WTC11 (cell line): ENCODE measurements at regions not wholly inside any gene's neighbourhood (a gene's known extent, or its start where the extent isn't known, plus 50 kb on each side); places are given as distances from the start of the nearest gene placed in this dataset.

Experiments
- ATAC-seq: fragments of 200-7000 bp; cut with Tn5 transposase; 2 replicates; pipeline ENCODE4 v1.10.0; 2021; ENCODE audit warnings: mild to moderate bottlenecking, moderate library complexity
- CTCF ChIA-PET: fragments of 300-600 bp; sonication (Branson Sonifier 250); formaldehyde crosslinking; loops from one replicate; lab custom pipeline; 2021; ENCODE audit warnings: antibody characterized with exemption; lab: Charles Lee
- POLR2A ChIA-PET: fragments of 350-600 bp; sonication (Branson Sonifier 250); formaldehyde crosslinking; loops from one replicate; lab custom pipeline; 2021; ENCODE audit warnings: antibody characterized with exemption; lab: Charles Lee
- DNase-seq: peaks from one replicate; pipeline ENCODE4 v3.0.0; 2021; ENCODE audit warnings: low spot score
- H3K27ac Mint-ChIP-seq: 2 replicates; pipeline ENCODE4 v1.8.0; 2021; ENCODE audit warnings: mixed read lengths
- H3K27me3 Mint-ChIP-seq: 2 replicates; pipeline ENCODE4 v1.8.0; 2021; ENCODE audit warnings: low read depth, mild to moderate bottlenecking, moderate library complexity, mixed read lengths
- H3K36me3 Mint-ChIP-seq: 2 replicates; pipeline ENCODE4 v1.8.0; 2021; ENCODE audit warnings: mixed read lengths
- H3K4me1 Mint-ChIP-seq: 2 replicates; pipeline ENCODE4 v1.8.0; 2022; ENCODE audit warnings: mixed read lengths
- H3K4me3 Mint-ChIP-seq: 2 replicates; pipeline ENCODE4 v1.8.0; 2021; ENCODE audit warnings: mild to moderate bottlenecking, moderate library complexity, mixed read lengths
- H3K9me3 Mint-ChIP-seq: 2 replicates; pipeline ENCODE4 v1.8.0; 2021; ENCODE audit warnings: mixed read lengths
- CBFB ChIP-seq: sonication (generic); formaldehyde crosslinking; IDR thresholded peaks from 2 replicates; pipeline ENCODE4 v1.8.1; 2022; ENCODE audit warnings: mild to moderate bottlenecking, low read depth, missing genetic modification reagents
- CREB1 ChIP-seq: sonication (generic); formaldehyde crosslinking; IDR thresholded peaks from 2 replicates; pipeline ENCODE4 v1.8.0; 2023; ENCODE audit warnings: mild to moderate bottlenecking, missing genetic modification reagents
- GTF2I ChIP-seq: fragments of 250-450 bp; sonication (Bioruptor Pico); conservative IDR thresholded peaks from 2 replicates; pipeline ENCODE4 v1.4.0; 2021; ENCODE audit warnings: mild to moderate bottlenecking
- HMGA2 ChIP-seq: fragments of 250-450 bp; sonication (Bioruptor Pico); IDR thresholded peaks from 2 replicates; pipeline ENCODE4 v1.4.0; 2021; ENCODE audit warnings: mild to moderate bottlenecking, moderate library complexity
- IRF2 ChIP-seq: sonication (generic); formaldehyde crosslinking; IDR thresholded peaks from 2 replicates; pipeline ENCODE4 v1.8.0; 2022; ENCODE audit warnings: low read depth, missing genetic modification reagents, borderline replicate concordance
- JAZF1 ChIP-seq: fragments of 250-450 bp; sonication (Bioruptor Pico); IDR thresholded peaks from 2 replicates; pipeline ENCODE4 v1.9.0; 2021; ENCODE audit warnings: moderate library complexity, mild to moderate bottlenecking, inconsistent platforms
- NFYB ChIP-seq: sonication (generic); formaldehyde crosslinking; conservative IDR thresholded peaks from 2 replicates; pipeline ENCODE4 v1.8.0; 2022; ENCODE audit warnings: low read depth, missing genetic modification reagents
- NR2C2 ChIP-seq: sonication (generic); formaldehyde crosslinking; IDR thresholded peaks from 2 replicates; pipeline ENCODE4 v1.8.0; 2022; ENCODE audit warnings: mild to moderate bottlenecking, missing genetic modification reagents
- NR3C1 ChIP-seq: sonication (generic); formaldehyde crosslinking; conservative IDR thresholded peaks from 2 replicates; pipeline ENCODE4 v1.8.1; 2023; ENCODE audit warnings: low read depth, mild to moderate bottlenecking, missing genetic modification reagents
- PRRX2 ChIP-seq: fragments of 250-450 bp; sonication (Bioruptor Pico); IDR thresholded peaks from 2 replicates; pipeline ENCODE4 v1.8.0; 2021; ENCODE audit warnings: mild to moderate bottlenecking
- RELA ChIP-seq: sonication (generic); formaldehyde crosslinking; IDR thresholded peaks from 2 replicates; pipeline ENCODE4 v1.8.1; 2022; ENCODE audit warnings: missing genetic modification reagents, mild to moderate bottlenecking, borderline replicate concordance
- SMAD4 ChIP-seq: sonication (generic); formaldehyde crosslinking; IDR thresholded peaks from 2 replicates; pipeline ENCODE4 v1.8.0; 2022; ENCODE audit warnings: mild to moderate bottlenecking, missing genetic modification reagents
- ZBTB21 ChIP-seq: sonication (generic); formaldehyde crosslinking; IDR thresholded peaks from 2 replicates; pipeline ENCODE4 v1.8.1; 2023; ENCODE audit warnings: mild to moderate bottlenecking, missing genetic modification reagents, borderline replicate concordance
- ZNF416 ChIP-seq: fragments of 250-450 bp; sonication (Bioruptor Pico); IDR thresholded peaks from 2 replicates; pipeline ENCODE4 v1.9.0; 2021; ENCODE audit warnings: mild to moderate bottlenecking, inconsistent platforms
- TF ChIP-seq, protein P1 (sequence below): sonication (generic); formaldehyde crosslinking; IDR thresholded peaks from 2 replicates; pipeline ENCODE4 v1.8.0; 2022; ENCODE audit warnings: missing genetic modification reagents
- TF ChIP-seq, protein P2 (sequence below): sonication (generic); formaldehyde crosslinking; IDR thresholded peaks from 2 replicates; pipeline ENCODE4 v1.8.0; 2022; ENCODE audit warnings: mild to moderate bottlenecking, missing genetic modification reagents
- TF ChIP-seq, protein P3 (sequence below): fragments of 250-450 bp; sonication (Bioruptor Pico); IDR thresholded peaks from 2 replicates; pipeline ENCODE4 v1.9.0; 2021; ENCODE audit warnings: mild to moderate bottlenecking, borderline replicate concordance
- TF ChIP-seq, protein P4 (sequence below): sonication (generic); formaldehyde crosslinking; IDR thresholded peaks from 2 replicates; pipeline ENCODE4 v1.8.0; 2022; ENCODE audit warnings: mild to moderate bottlenecking, missing genetic modification reagents
- TF ChIP-seq, protein P5 (sequence below): fragments of 250-450 bp; sonication (Bioruptor Pico); IDR thresholded peaks from 2 replicates; pipeline ENCODE4 v1.9.0; 2021; ENCODE audit warnings: moderate library complexity, mild to moderate bottlenecking, inconsistent platforms, borderline replicate concordance
- TF ChIP-seq, protein P6 (sequence below): sonication (generic); formaldehyde crosslinking; conservative IDR thresholded peaks from 2 replicates; pipeline ENCODE4 v1.8.1; 2022; ENCODE audit warnings: mild to moderate bottlenecking, missing genetic modification reagents

DNA sequence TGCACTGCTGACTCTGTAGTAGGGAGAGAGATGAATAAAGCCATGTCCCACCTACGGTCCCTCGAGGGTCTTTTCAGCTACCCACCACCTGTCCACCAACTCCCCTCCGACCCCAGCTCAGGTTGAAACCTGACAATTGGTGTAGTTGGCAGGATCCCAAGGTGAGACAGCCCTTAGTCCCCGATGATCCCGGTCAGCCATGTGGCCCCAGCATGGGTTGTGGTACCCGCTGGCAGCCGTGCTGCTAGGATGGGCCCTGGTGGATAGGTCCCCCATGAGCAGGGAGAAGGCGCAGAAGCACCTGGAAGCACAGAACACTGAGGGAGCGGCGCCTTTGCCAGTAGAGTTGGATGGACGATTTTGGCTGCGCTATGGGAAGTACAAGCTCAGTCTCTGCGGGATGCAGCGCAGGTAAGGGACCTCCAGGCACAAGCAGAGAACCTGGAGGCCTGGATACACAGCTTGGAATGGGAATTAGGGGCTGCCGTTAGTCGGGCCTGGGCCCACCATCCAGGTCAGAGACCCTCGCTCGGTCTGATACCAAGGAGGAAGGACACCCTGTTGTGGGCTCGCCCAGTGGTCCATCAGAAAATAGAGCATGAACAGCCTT, 694.6 kb upstream of the AGA start:
- no peaks in the 10 kb centered on the region for H3K36me3 Mint-ChIP-seq
- H3K27me3 Mint-ChIP-seq, result no peaks in the 10 kb centered on the region
- H3K4me3 Mint-ChIP-seq, result no peak overlapping the region
- ChIA-PET POLR2A (no interaction called here), CTCF (no interaction called here)
- DNase-seq (no peak), ATAC-seq (no peak)
- no peak overlapping the region for H3K27ac Mint-ChIP-seq
- H3K9me3 Mint-ChIP-seq, result peaks cover 11% of the 10 kb centered on the region; the same call in 1 of the 2 replicates
- TF ChIP-seq CBFB (CRISPR knock-in tag) (no peak), ZBTB21 (no peak), IRF2 (no peak), NR3C1 (CRISPR knock-in tag) (no peak), NFYB (no peak), NR2C2 (CRISPR knock-in tag) (no peak), JAZF1 (no peak), SMAD4 (CRISPR knock-in tag) (no peak), CREB1 (CRISPR knock-in tag) (no peak), GTF2I (CRISPR knock-in tag) (no peak), PRRX2 (CRISPR knock-in tag) (no peak)
- TF ChIP-seq, protein P1, sequence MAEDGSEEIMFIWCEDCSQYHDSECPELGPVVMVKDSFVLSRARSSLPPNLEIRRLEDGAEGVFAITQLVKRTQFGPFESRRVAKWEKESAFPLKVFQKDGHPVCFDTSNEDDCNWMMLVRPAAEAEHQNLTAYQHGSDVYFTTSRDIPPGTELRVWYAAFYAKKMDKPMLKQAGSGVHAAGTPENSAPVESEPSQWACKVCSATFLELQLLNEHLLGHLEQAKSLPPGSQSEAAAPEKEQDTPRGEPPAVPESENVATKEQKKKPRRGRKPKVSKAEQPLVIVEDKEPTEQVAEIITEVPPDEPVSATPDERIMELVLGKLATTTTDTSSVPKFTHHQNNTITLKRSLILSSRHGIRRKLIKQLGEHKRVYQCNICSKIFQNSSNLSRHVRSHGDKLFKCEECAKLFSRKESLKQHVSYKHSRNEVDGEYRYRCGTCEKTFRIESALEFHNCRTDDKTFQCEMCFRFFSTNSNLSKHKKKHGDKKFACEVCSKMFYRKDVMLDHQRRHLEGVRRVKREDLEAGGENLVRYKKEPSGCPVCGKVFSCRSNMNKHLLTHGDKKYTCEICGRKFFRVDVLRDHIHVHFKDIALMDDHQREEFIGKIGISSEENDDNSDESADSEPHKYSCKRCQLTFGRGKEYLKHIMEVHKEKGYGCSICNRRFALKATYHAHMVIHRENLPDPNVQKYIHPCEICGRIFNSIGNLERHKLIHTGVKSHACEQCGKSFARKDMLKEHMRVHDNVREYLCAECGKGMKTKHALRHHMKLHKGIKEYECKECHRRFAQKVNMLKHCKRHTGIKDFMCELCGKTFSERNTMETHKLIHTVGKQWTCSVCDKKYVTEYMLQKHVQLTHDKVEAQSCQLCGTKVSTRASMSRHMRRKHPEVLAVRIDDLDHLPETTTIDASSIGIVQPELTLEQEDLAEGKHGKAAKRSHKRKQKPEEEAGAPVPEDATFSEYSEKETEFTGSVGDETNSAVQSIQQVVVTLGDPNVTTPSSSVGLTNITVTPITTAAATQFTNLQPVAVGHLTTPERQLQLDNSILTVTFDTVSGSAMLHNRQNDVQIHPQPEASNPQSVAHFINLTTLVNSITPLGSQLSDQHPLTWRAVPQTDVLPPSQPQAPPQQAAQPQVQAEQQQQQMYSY (CRISPR knock-in tag), result no peak
- TF ChIP-seq, protein P2, sequence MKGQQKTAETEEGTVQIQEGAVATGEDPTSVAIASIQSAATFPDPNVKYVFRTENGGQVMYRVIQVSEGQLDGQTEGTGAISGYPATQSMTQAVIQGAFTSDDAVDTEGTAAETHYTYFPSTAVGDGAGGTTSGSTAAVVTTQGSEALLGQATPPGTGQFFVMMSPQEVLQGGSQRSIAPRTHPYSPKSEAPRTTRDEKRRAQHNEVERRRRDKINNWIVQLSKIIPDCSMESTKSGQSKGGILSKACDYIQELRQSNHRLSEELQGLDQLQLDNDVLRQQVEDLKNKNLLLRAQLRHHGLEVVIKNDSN (CRISPR knock-in tag), result no peak
- TF ChIP-seq, protein P3, sequence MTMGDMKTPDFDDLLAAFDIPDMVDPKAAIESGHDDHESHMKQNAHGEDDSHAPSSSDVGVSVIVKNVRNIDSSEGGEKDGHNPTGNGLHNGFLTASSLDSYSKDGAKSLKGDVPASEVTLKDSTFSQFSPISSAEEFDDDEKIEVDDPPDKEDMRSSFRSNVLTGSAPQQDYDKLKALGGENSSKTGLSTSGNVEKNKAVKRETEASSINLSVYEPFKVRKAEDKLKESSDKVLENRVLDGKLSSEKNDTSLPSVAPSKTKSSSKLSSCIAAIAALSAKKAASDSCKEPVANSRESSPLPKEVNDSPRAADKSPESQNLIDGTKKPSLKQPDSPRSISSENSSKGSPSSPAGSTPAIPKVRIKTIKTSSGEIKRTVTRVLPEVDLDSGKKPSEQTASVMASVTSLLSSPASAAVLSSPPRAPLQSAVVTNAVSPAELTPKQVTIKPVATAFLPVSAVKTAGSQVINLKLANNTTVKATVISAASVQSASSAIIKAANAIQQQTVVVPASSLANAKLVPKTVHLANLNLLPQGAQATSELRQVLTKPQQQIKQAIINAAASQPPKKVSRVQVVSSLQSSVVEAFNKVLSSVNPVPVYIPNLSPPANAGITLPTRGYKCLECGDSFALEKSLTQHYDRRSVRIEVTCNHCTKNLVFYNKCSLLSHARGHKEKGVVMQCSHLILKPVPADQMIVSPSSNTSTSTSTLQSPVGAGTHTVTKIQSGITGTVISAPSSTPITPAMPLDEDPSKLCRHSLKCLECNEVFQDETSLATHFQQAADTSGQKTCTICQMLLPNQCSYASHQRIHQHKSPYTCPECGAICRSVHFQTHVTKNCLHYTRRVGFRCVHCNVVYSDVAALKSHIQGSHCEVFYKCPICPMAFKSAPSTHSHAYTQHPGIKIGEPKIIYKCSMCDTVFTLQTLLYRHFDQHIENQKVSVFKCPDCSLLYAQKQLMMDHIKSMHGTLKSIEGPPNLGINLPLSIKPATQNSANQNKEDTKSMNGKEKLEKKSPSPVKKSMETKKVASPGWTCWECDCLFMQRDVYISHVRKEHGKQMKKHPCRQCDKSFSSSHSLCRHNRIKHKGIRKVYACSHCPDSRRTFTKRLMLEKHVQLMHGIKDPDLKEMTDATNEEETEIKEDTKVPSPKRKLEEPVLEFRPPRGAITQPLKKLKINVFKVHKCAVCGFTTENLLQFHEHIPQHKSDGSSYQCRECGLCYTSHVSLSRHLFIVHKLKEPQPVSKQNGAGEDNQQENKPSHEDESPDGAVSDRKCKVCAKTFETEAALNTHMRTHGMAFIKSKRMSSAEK (CRISPR knock-in tag), result no peak
- H3K4me1 Mint-ChIP-seq, result no peaks in the 10 kb centered on the region

DNA sequence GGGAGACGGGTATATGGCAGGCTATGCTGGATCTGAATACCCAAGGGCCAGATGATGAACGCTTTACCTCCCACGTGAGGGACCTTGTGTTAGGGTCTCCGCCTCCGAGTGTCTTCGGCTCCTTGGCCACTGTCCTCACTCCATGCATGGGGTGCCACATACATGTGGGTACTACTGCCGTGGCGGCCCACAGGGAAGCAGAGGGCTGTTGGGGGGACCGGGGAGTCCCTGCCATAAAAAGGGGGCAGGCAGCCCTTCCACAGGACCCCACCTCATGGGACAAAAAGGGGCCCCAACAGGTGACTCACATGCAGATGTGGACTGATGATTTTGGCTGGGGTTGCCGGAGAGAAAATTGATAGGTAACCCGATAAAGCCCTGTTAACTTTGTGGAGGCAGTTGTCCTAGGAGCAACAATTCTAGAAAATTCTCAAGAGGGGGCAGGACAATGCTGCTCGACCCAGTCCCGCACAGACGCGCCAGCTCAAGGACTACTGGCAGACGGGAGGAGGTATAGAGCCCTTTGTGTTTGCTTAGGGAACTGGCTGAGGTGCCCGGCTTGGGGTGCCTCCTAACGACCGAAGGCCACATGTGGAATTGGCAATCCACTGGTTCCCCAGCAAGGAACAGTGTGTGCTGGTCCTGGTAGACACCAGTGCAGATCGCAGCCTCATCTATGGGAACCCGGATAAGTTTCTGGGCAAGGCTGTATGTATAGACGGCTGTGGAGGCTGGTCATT, 695.7 kb upstream of the AGA start:
- ATAC-seq, result no peak

More for the DNA sequence above, 695.7 kb upstream of the AGA start:
- H3K36me3 Mint-ChIP-seq, result no peaks in the 10 kb centered on the region
- peaks cover 11% of the 10 kb centered on the region; the same call in 1 of the 2 replicates for H3K9me3 Mint-ChIP-seq
- H3K4me1 Mint-ChIP-seq, result no peaks in the 10 kb centered on the region
- ChIA-PET CTCF (no interaction called here), POLR2A (no interaction called here)
- TF ChIP-seq, protein P3 (CRISPR knock-in tag), result no peak
- TF ChIP-seq, protein P4, sequence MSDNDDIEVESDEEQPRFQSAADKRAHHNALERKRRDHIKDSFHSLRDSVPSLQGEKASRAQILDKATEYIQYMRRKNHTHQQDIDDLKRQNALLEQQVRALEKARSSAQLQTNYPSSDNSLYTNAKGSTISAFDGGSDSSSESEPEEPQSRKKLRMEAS (CRISPR knock-in tag), result no peak
- TF ChIP-seq HMGA2 (CRISPR knock-in tag) (no peak), RELA (CRISPR knock-in tag) (no peak), ZNF416 (CRISPR knock-in tag) (no peak)
- TF ChIP-seq, protein P5, sequence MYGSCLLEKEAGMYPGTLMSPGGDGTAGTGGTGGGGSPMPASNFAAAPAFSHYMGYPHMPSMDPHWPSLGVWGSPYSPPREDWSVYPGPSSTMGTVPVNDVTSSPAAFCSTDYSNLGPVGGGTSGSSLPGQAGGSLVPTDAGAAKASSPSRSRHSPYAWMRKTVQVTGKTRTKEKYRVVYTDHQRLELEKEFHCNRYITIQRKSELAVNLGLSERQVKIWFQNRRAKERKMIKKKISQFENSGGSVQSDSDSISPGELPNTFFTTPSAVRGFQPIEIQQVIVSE, result no peak
- TF ChIP-seq, protein P6, sequence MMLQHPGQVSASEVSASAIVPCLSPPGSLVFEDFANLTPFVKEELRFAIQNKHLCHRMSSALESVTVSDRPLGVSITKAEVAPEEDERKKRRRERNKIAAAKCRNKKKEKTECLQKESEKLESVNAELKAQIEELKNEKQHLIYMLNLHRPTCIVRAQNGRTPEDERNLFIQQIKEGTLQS (CRISPR knock-in tag), result no peak
- no peak for DNase-seq
- no peak overlapping the region for H3K27ac Mint-ChIP-seq
- H3K4me3 Mint-ChIP-seq, result no peak overlapping the region
- H3K27me3 Mint-ChIP-seq, result no peaks in the 10 kb centered on the region
